Fibroblast of the aortic adventitia (primary cell): ENCODE measurements at regions not wholly inside any gene's neighbourhood (a gene's known extent, or its start where the extent isn't known, plus 50 kb on each side); places are given as distances from the start of the nearest gene placed in this dataset.

Source experiments
- DNase-seq: peaks from one replicate; pipeline ENCODE4 v3.0.0-alpha.2; 2010; ENCODE audit warnings: low read depth
- H3K4me3 ChIP-seq: 2 replicates; pipeline ENCODE4 v1.5.1; 2011; ENCODE audit warnings: low read depth, mild to moderate bottlenecking, control low read depth, low read length, moderate library complexity
- TF ChIP-seq, protein P1 (sequence below): IDR thresholded peaks from 2 replicates; pipeline ENCODE4 v1.5.1; 2011; ENCODE audit warnings: mild to moderate bottlenecking, low read length, control low read depth, inconsistent platforms; ENCODE audit not compliant: insufficient read depth

DNA sequence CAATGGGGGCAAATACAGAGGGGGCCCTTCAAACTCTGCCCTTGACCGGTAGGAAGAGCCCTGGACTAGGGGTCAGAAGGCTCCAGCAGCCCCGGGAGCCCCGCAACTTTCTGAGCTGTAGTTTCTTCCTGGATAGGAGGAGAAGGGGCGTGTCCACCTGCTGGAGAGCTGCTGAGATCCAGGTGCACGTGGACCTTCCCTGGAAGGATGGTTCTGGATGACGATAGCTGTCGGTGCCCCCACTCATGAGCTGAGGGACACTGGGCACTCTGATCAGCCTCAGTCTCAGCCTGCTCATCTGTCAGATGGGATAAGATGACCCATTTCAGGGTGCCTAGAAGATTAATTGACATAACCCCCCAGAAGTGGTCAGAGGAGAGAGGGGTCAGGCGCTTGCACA is 125.2 kb upstream of the HDAC4 start:
- H3K4me3 ChIP-seq, result no peak overlapping the region
- DNase-seq, result no peak
- TF ChIP-seq, protein P1, sequence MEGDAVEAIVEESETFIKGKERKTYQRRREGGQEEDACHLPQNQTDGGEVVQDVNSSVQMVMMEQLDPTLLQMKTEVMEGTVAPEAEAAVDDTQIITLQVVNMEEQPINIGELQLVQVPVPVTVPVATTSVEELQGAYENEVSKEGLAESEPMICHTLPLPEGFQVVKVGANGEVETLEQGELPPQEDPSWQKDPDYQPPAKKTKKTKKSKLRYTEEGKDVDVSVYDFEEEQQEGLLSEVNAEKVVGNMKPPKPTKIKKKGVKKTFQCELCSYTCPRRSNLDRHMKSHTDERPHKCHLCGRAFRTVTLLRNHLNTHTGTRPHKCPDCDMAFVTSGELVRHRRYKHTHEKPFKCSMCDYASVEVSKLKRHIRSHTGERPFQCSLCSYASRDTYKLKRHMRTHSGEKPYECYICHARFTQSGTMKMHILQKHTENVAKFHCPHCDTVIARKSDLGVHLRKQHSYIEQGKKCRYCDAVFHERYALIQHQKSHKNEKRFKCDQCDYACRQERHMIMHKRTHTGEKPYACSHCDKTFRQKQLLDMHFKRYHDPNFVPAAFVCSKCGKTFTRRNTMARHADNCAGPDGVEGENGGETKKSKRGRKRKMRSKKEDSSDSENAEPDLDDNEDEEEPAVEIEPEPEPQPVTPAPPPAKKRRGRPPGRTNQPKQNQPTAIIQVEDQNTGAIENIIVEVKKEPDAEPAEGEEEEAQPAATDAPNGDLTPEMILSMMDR, result no peak

DNA sequence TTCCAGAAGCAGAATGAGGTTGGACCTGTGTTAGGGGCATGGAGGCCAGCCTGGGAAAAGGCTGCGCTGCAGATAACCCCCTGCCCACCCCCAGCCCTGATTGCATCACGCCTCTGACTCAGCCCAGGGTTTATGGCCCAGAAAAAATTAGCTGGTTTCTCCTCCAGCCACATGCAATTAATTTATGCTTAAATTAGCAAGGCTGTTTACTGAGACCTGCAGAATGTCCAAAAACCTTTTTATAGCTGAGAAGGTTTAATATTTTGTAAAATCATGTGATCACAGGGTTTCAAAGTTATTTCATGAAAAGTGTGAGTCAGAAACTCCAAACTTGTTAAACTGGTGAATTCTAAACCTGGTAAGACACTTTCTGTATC is 123.1 kb upstream of the HDAC4 start:
- H3K4me3 ChIP-seq, result no peak overlapping the region
- TF ChIP-seq, protein P1, result no peak
- DNase-seq, result no peak

DNA sequence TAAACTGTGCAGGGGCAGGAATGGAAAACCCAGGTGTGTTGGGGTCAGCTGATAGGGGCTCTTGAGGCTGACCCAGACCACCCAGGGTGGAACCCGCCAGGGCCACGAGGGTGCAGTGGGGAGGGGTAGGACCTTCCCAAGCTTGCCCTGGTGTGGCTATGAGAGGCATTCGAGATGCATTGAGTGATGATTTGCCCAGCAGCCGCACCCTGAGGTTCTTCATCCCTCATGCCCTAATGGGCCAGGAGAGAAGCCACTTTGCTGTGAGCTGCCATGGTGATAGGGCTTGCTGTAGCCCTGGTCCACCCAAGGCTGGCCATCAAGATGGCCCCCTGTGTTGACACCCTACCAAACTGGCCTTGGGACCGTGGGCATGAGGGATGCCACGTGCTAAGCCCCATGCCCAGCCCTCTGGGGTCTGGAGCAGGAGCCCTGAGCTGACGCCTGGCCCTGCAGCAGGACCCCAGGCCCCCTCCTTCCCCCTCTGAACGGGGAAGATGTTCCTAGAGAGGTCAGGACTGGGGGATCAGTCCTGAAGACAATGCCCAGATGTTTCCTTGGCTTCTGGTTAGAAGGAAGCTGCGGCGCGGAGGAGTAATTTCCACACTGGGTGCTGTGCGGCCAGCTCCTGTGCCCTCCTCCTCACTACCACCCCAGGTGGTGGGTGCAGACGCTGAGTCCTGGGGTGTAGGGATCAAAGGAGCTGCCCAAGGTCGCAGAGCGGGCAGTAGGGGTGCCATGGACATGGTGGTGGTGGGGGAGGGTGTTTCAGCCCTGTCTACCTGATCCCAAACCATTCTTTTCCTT is 122.5 kb upstream of the HDAC4 start:
- TF ChIP-seq, protein P1, result no peak
- no peak for DNase-seq

DNA sequence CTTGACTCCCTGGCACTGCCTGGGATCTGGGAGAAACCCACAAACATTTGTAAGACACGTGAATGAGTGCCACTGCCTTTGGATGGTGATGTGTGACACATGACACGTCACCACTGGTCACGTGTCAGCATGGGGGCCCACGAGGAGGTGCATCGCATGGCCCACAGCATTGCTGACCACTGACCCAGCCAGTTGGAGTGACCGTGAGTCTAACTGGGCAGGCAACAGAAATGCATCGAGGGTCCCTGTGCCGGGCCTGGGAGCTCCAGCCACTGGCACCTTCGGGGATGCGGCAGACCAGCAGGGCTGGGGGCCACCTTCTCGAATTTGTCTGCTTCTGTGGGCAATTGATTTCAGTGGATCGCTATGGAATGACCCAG is 121.9 kb upstream of the HDAC4 start:
- TF ChIP-seq, protein P1, result no peak
- no peak for DNase-seq
- H3K4me3 ChIP-seq, result no peak overlapping the region

More for the DNA sequence above, 122.5 kb upstream of the HDAC4 start:
- no peak overlapping the region for H3K4me3 ChIP-seq

DNA sequence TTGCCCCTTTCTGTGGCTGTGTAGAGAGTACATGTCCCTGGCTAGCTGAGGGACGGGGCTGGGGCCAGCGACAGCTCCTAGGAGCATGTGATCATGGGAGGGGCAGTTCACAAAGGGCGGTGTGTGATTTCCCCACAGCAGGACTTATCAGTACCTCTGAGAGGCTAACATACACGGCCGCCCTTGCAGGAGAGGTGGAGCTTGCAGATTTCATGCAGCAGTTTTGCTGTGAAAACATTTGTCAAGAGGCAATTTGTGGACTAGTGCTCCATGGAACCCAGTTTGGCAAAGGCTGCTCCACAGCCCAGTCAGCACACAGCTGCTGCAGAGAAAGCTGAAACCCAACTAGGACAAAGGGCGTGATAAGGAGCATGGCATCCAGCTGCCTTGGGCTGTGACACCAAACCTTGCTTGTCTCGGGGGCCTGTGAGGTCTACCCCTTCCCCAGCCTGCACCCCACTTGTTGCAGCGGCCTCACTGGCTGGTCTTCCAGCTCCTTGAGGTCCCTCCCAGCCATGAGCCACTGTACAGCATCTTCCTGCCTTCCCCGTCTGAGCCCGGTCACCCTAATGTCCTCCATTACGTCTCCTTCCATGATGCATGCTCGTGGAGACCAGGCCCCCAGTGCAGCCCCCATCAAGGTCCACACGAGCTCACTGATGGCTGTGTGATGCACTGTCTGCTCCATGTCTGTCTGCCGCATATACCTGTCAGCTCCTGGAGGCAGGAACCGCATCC is 121.4 kb upstream of the HDAC4 start:
- H3K4me3 ChIP-seq, result no peak overlapping the region
- no peak for DNase-seq
- TF ChIP-seq, protein P1, result no peak

DNA sequence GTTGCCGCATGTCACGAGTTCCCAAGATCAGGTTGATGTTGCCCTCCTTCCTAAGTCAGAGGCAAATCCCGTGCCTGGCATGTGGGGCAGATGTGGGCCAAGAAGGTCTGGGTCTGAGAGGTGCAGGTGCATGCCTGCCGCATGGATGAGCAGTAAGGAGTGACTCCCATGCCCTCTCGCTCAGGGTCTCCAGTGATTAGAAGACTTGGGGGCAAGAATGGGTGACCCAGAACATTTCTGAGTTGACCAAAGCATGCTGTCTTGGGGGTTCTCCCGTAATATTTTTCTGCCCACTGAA is 120.6 kb upstream of the HDAC4 start:
- TF ChIP-seq, protein P1, result no peak
- DNase-seq, result no peak
- no peak overlapping the region for H3K4me3 ChIP-seq
